H9 (cell line): ENCODE measurements at regions not wholly inside any gene's neighbourhood (a gene's known extent, or its start where the extent isn't known, plus 50 kb on each side); places are given as distances from the start of the nearest gene placed in this dataset.

Experiments
- DNase-seq: peaks from one replicate; pipeline ENCODE4 v3.0.0-alpha.2; 2017
- H2AFZ ChIP-seq: one replicate; pipeline ENCODE4 v1.6.1; 2013; ENCODE audit warnings: mild to moderate bottlenecking, low read length, control low read depth, moderate library complexity
- H2AK5ac ChIP-seq: 2 replicates; pipeline ENCODE4 v1.6.1; 2013; ENCODE audit warnings: low read length, control low read depth, mixed read lengths; ENCODE audit not compliant: insufficient read length
- H2BK120ac ChIP-seq: one replicate; pipeline ENCODE4 v1.6.1; 2013; ENCODE audit warnings: low read depth, mild to moderate bottlenecking, low read length, control low read depth, inconsistent platforms; ENCODE audit not compliant: poor library complexity, severe bottlenecking
- H2BK12ac ChIP-seq: 2 replicates; pipeline ENCODE4 v1.6.1; 2013; ENCODE audit warnings: low read length, control low read depth, mixed read lengths, low read depth; ENCODE audit not compliant: insufficient read length
- H2BK15ac ChIP-seq: 2 replicates; pipeline ENCODE4 v1.6.1; 2013; ENCODE audit warnings: low read depth, low read length, control low read depth
- H2BK20ac ChIP-seq: one replicate; pipeline ENCODE4 v1.6.1; 2013; ENCODE audit warnings: low read depth, mild to moderate bottlenecking, low read length, control low read depth, inconsistent platforms; ENCODE audit not compliant: poor library complexity, severe bottlenecking
- H2BK5ac ChIP-seq: 2 replicates; pipeline ENCODE4 v1.6.1; 2013; ENCODE audit warnings: low read length, control low read depth, mixed read lengths; ENCODE audit not compliant: insufficient read length
- H3K14ac ChIP-seq: 2 replicates; pipeline ENCODE4 v1.6.1; 2013; ENCODE audit warnings: low read length, control low read depth; ENCODE audit not compliant: insufficient read depth
- H3K18ac ChIP-seq: 2 replicates; pipeline ENCODE4 v1.6.1; 2013; ENCODE audit warnings: low read depth, mild to moderate bottlenecking, mixed read lengths, low read length, control low read depth; ENCODE audit not compliant: insufficient read length
- H3K23ac ChIP-seq: 2 replicates; pipeline ENCODE4 v1.6.1; 2013; ENCODE audit warnings: low read length, control low read depth, mixed read lengths, low read depth; ENCODE audit not compliant: insufficient read length
- H3K23me2 ChIP-seq: 2 replicates; pipeline ENCODE4 v1.6.1; 2013; ENCODE audit warnings: low read depth, mild to moderate bottlenecking, mixed read lengths, low read length, control low read depth; ENCODE audit not compliant: insufficient read length, poor library complexity, severe bottlenecking
- H3K27ac ChIP-seq: 2 replicates; pipeline ENCODE4 v1.5.1; 2013; ENCODE audit warnings: low read length, control low read depth, mixed read lengths, low read depth; ENCODE audit not compliant: insufficient read length
- H3K27me3 ChIP-seq: 2 replicates; pipeline ENCODE4 v1.6.1; 2013; ENCODE audit warnings: low read length, control low read depth, inconsistent platforms; ENCODE audit not compliant: insufficient read depth
- H3K4ac ChIP-seq: 2 replicates; pipeline ENCODE4 v1.6.1; 2013; ENCODE audit warnings: low read depth, mild to moderate bottlenecking, control low read depth, inconsistent platforms, low read length, moderate library complexity
- H3K4me1 ChIP-seq: 2 replicates; pipeline ENCODE4 v1.6.1; 2013; ENCODE audit warnings: low read length, control low read depth, inconsistent platforms; ENCODE audit not compliant: insufficient read depth
- H3K4me2 ChIP-seq: 2 replicates; pipeline ENCODE4 v1.6.1; 2013; ENCODE audit warnings: low read length, control low read depth, mixed read lengths; ENCODE audit not compliant: insufficient read length, insufficient read depth
- H3K56ac ChIP-seq: 2 replicates; pipeline ENCODE4 v1.6.1; 2013; ENCODE audit warnings: low read depth, mild to moderate bottlenecking, mixed read lengths, low read length, control low read depth; ENCODE audit not compliant: insufficient read length
- H3K79me1 ChIP-seq: 2 replicates; pipeline ENCODE4 v1.6.1; 2013; ENCODE audit warnings: low read depth, mild to moderate bottlenecking, moderate library complexity, low read length, control low read depth, inconsistent platforms; ENCODE audit not compliant: insufficient read depth, poor library complexity, severe bottlenecking
- H3K79me2 ChIP-seq: 2 replicates; pipeline ENCODE4 v1.6.1; 2013; ENCODE audit warnings: low read length, control low read depth, inconsistent platforms; ENCODE audit not compliant: insufficient read depth
- H3K9ac ChIP-seq: 2 replicates; pipeline ENCODE4 v1.6.1; 2013; ENCODE audit warnings: low read length, control low read depth, mixed read lengths; ENCODE audit not compliant: insufficient read length; ENCODE audit errors: extremely low read depth
- H3K9me3 ChIP-seq: one replicate; pipeline ENCODE4 v1.6.1; 2013; ENCODE audit warnings: low read depth, low read length, inconsistent platforms; ENCODE audit not compliant: control insufficient read depth
- H3T11ph ChIP-seq: one replicate; pipeline ENCODE4 v1.6.1; 2013; ENCODE audit warnings: mild to moderate bottlenecking, low read length, control low read depth, inconsistent platforms
- H4K20me1 ChIP-seq: one replicate; pipeline ENCODE4 v1.6.1; 2013; ENCODE audit not compliant: control insufficient read depth, insufficient read length, insufficient read depth
- H4K5ac ChIP-seq: 2 replicates; pipeline ENCODE4 v1.6.1; 2013; ENCODE audit warnings: low read depth, mild to moderate bottlenecking, mixed read lengths, low read length, control low read depth; ENCODE audit not compliant: insufficient read length
- H4K8ac ChIP-seq: replicated peaks from 2 replicates; pipeline ENCODE4 v1.6.1; 2013; ENCODE audit warnings: low read length, control low read depth, mixed read lengths, low read depth; ENCODE audit not compliant: insufficient read length
- H4K91ac ChIP-seq: 2 replicates; pipeline ENCODE4 v1.6.1; 2013; ENCODE audit warnings: low read depth, mild to moderate bottlenecking, moderate library complexity, mixed read lengths, low read length, control low read depth; ENCODE audit not compliant: insufficient read length
- H3K27ac Mint-ChIP-seq, 3 experiments: 2 replicates in 2 of 3; 3 replicates in 1 of 3; pipeline ENCODE4 v1.8.0; 2020 to 2021; ENCODE audit warnings: mixed read lengths in 3 of 3, mild to moderate bottlenecking in 1 of 3, moderate library complexity in 1 of 3
- H3K27me3 Mint-ChIP-seq: 2 replicates; pipeline ENCODE4 v1.8.0; 2021; ENCODE audit warnings: low read depth, mild to moderate bottlenecking, moderate library complexity, mixed read lengths
- H3K36me3 Mint-ChIP-seq, 3 experiments: 2 replicates in 2 of 3; 3 replicates in 1 of 3; pipeline ENCODE4 v1.8.0; 2020 to 2021; ENCODE audit warnings: low read depth in 3 of 3, mixed read lengths in 3 of 3; ENCODE audit not compliant: insufficient read depth in 1 of 3
- H3K4me1 Mint-ChIP-seq, 2 experiments: 2 replicates each; pipeline ENCODE4 v1.8.0; 2020; ENCODE audit warnings: mixed read lengths in 2 of 2
- H3K4me3 Mint-ChIP-seq, 2 experiments: 2 replicates in 1 of 2; 3 replicates in 1 of 2; pipeline ENCODE4 v1.8.0; 2020 to 2021; ENCODE audit warnings: mild to moderate bottlenecking in 2 of 2, mixed read lengths in 2 of 2, moderate library complexity in 1 of 2
- H3K9me3 Mint-ChIP-seq, 2 experiments: 2 replicates in 1 of 2; 3 replicates in 1 of 2; pipeline ENCODE4 v1.8.0; 2020; ENCODE audit warnings: mild to moderate bottlenecking in 2 of 2, mixed read lengths in 2 of 2, moderate library complexity in 1 of 2
- WGBS: extraction: QIAGEN DNeasy Blood & Tissue Kit; methylation state at CpG from one replicate; pipeline ENCODE4 v1.1.7; 2013; ENCODE audit warnings: missing lambda C conversion rate, low lambda C conversion rate, mixed read lengths; ENCODE audit not compliant: insufficient read length; ENCODE audit errors: extremely low coverage; 5-methylcytosine and 5-hydroxymethylcytosine counted together
- TF ChIP-seq, protein P1 (sequence below): fragments of 200-600 bp; sonication (generic); conservative IDR thresholded peaks from 3 replicates; pipeline ENCODE4 v1.8.0; 2021; ENCODE audit warnings: antibody characterized with exemption, mild to moderate bottlenecking

GRCh38 chr10:35768731-35769130 is 126.6 kb upstream of the FZD8 start:
- Histone ChIP-seq H4K5ac (no peak overlapping the region), H2BK20ac (no peak overlapping the region), H2BK120ac (no peak overlapping the region), H2AK5ac (no peak overlapping the region), H3K27ac (no peak overlapping the region), H3T11ph (no peak overlapping the region), H2BK15ac (no peak overlapping the region), H3K9me3 (no peaks in the 10 kb centered on the region), H2BK5ac (no peak overlapping the region), H3K4me1 (no peaks in the 10 kb centered on the region), H3K9ac (no peak overlapping the region), H3K27me3 (no peaks in the 10 kb centered on the region), H3K23ac (no peak overlapping the region), H3K4me2 (no peak overlapping the region), H3K4ac (no peak overlapping the region), H3K23me2 (no peaks in the 10 kb centered on the region), H2AFZ (no peak overlapping the region), H3K14ac (no peak overlapping the region), H4K8ac (no peak overlapping the region), H3K18ac (no peak overlapping the region), H3K79me1 (no peaks in the 10 kb centered on the region), H3K79me2 (no peaks in the 10 kb centered on the region), H2BK12ac (no peak overlapping the region), H4K91ac (no peak overlapping the region), H4K20me1 (no peaks in the 10 kb centered on the region), H3K56ac (no peak overlapping the region)
- Mint-ChIP-seq H3K36me3 (peaks cover 0 to 3% (median 0%) of the 10 kb centered on the region in 3 experiments; a peak in 2 of 7 replicates), H3K4me3 (no peak overlapping the region), H3K9me3 (peaks cover 0 to 6% of the 10 kb centered on the region in 2 experiments; a peak in 2 of 5 replicates), H3K27ac (no peak overlapping the region), H3K27me3 (no peaks in the 10 kb centered on the region; the same call in 1 of the 2 replicates), H3K4me1 (peaks cover 24 to 26% of the 10 kb centered on the region in 2 experiments)
- TF ChIP-seq, protein P1, sequence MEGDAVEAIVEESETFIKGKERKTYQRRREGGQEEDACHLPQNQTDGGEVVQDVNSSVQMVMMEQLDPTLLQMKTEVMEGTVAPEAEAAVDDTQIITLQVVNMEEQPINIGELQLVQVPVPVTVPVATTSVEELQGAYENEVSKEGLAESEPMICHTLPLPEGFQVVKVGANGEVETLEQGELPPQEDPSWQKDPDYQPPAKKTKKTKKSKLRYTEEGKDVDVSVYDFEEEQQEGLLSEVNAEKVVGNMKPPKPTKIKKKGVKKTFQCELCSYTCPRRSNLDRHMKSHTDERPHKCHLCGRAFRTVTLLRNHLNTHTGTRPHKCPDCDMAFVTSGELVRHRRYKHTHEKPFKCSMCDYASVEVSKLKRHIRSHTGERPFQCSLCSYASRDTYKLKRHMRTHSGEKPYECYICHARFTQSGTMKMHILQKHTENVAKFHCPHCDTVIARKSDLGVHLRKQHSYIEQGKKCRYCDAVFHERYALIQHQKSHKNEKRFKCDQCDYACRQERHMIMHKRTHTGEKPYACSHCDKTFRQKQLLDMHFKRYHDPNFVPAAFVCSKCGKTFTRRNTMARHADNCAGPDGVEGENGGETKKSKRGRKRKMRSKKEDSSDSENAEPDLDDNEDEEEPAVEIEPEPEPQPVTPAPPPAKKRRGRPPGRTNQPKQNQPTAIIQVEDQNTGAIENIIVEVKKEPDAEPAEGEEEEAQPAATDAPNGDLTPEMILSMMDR = no peak
- no CpG with 5 or more reads among the region's 6 CpGs for WGBS
- DNase-seq = no peak
